Fibroblast of villous mesenchyme (primary cell): ENCODE measurements at regions not wholly inside any gene's neighbourhood (a gene's known extent, or its start where the extent isn't known, plus 50 kb on each side); places are given as distances from the start of the nearest gene placed in this dataset.

Source experiments
- DNase-seq: peaks from one replicate; pipeline ENCODE4 v3.0.0-alpha.2; 2010; ENCODE audit warnings: low read depth
- H3K4me3 ChIP-seq: 2 replicates; pipeline ENCODE4 v1.5.1; 2011; ENCODE audit warnings: low read depth, mild to moderate bottlenecking, low read length
- CTCF ChIP-seq: IDR thresholded peaks from 2 replicates; pipeline ENCODE4 v1.5.1; 2012; ENCODE audit warnings: low read depth, mild to moderate bottlenecking, low read length; ENCODE audit not compliant: insufficient read depth

- DNase-seq, result no peak
- no peak overlapping the region for H3K4me3 ChIP-seq
- TF ChIP-seq CTCF, result no peak
Observed at GRCh38 chr4:129602447-129602846, 506.5 kb downstream of the C4orf33 start.

- no peak for DNase-seq
- no peak for TF ChIP-seq CTCF
- no peak overlapping the region for H3K4me3 ChIP-seq
Observed at GRCh38 chr4:129603241-129603931, 507.4 kb downstream of the C4orf33 start.

- no peak for DNase-seq
- TF ChIP-seq CTCF, result no peak
- no peak overlapping the region for H3K4me3 ChIP-seq
Observed at GRCh38 chr4:129604632-129605255, 508.8 kb downstream of the C4orf33 start.

- TF ChIP-seq CTCF, result no peak
- no peak overlapping the region for H3K4me3 ChIP-seq
- no peak for DNase-seq
Observed at GRCh38 chr4:129614611-129615010, 518.7 kb downstream of the C4orf33 start.

GRCh38 chr4:129622566-129622965 is 526.6 kb downstream of the C4orf33 start:
- H3K4me3 ChIP-seq, result no peak overlapping the region
- DNase-seq, result no peak
- no peak for TF ChIP-seq CTCF

- no peak for TF ChIP-seq CTCF
- no peak overlapping the region for H3K4me3 ChIP-seq
- no peak for DNase-seq
Observed at GRCh38 chr4:129623233-129623875, 527.4 kb downstream of the C4orf33 start.
